ENCODE measurements at regions not wholly inside any gene's neighbourhood (a gene's known extent, or its start where the extent isn't known, plus 50 kb on each side); places are given as distances from the start of the nearest gene placed in this dataset.
A peak's percentile ranks its signal among the peaks of the same experiment; 100 is the strongest.

- Histone ChIP-seq H3K9me2 (ENCODE audit: insufficient read depth) (no peaks in the 10 kb centered on the region), H3K79me2 (ENCODE audit: insufficient read depth) (no peaks in the 10 kb centered on the region), H3K4me1 (ENCODE audit: insufficient read depth) (peaks cover 25% of the 10 kb centered on the region), H3K27me3 (replicated peaks; ENCODE audit: insufficient read depth) (no peaks in the 10 kb centered on the region), H3K27ac (peak overlapping the region; percentile 44; the same call in 1 of the 2 replicates), H3K4me3 (no peak overlapping the region), H4K20me1 (ENCODE audit: insufficient read depth) (no peaks in the 10 kb centered on the region), H3F3A (ENCODE audit: insufficient read depth) (peaks cover 30% of the 10 kb centered on the region), H2AFZ (no peak overlapping the region), H3K9ac (no peak overlapping the region), H3K4me2 (ENCODE audit: unreplicated experiment) (peak overlapping the region; percentile 28), H3K9me3 (ENCODE audit: low read depth) (no peaks in the 10 kb centered on the region), H3K36me3 (ENCODE audit: low read depth) (no peaks in the 10 kb centered on the region)
- TF ChIP-seq EZH2 (IDR thresholded peaks at IDR 0.05; ENCODE audit: insufficient read depth, poor library complexity, severe bottlenecking) (no peak), EZH2phosphoT487 (IDR thresholded peaks at IDR 0.05; ENCODE audit: insufficient read depth, low read depth) (no peak)
- peak; percentile 85 for DNase-seq
- WGBS, 2 experiments (ENCODE audit: low coverage in 1 of 2, low lambda C conversion rate in 2 of 2, missing lambda C conversion rate in 2 of 2), result 10 to 11% methylated on average over 3 of the region's 3 CpGs
- in situ Hi-C loops (cut with MboI), result no loop called here
Observed at GRCh38 chr11:103618528-103618927, 417.9 kb upstream of the DDI1 start.

DNA sequence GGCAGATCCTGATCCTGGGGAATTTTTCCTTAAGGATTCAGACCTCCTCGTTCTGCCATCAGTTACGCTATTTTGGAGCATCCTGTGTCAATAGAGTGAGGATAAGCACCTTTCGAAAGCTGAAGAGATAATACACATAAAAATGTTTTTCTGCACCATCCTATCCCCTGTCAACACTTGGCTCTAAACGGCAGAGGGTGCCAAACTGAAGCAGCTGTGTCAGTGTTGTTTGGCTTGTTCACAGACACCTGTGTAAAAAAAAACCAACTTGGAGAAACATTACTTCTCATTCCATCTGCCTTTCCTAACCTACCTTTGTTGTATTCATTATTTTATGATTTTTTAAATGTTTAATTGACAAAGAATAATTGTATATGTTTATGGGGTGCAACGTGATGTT lies 417.0 kb upstream of the DDI1 start:
- no peak for DNase-seq
- no peak for TF ChIP-seq EZH2phosphoT487 (IDR thresholded peaks at IDR 0.05; ENCODE audit: insufficient read depth, low read depth)
- TF ChIP-seq EZH2 (IDR thresholded peaks at IDR 0.05; ENCODE audit: insufficient read depth, poor library complexity, severe bottlenecking), result no peak
- Histone ChIP-seq H4K20me1 (ENCODE audit: insufficient read depth) (no peaks in the 10 kb centered on the region), H3K79me2 (ENCODE audit: insufficient read depth) (no peaks in the 10 kb centered on the region), H3K9me3 (ENCODE audit: low read depth) (no peaks in the 10 kb centered on the region), H3K9me2 (ENCODE audit: insufficient read depth) (no peaks in the 10 kb centered on the region), H3K4me2 (ENCODE audit: unreplicated experiment) (no peak overlapping the region), H3K27me3 (replicated peaks; ENCODE audit: insufficient read depth) (no peaks in the 10 kb centered on the region), H3K4me3 (no peak overlapping the region), H3K27ac (no peak overlapping the region), H2AFZ (no peak overlapping the region), H3K4me1 (ENCODE audit: insufficient read depth) (peaks cover 33% of the 10 kb centered on the region), H3K36me3 (ENCODE audit: low read depth) (no peaks in the 10 kb centered on the region), H3K9ac (no peak overlapping the region), H3F3A (ENCODE audit: insufficient read depth) (peaks cover 30% of the 10 kb centered on the region)
- in situ Hi-C loops (cut with MboI), result no loop called here
- WGBS, 2 experiments (ENCODE audit: low coverage in 1 of 2, low lambda C conversion rate in 2 of 2, missing lambda C conversion rate in 2 of 2), result 58 to 65% methylated on average over 5 of the region's 5 CpGs

- no peak overlapping the region for H3K4me3 ChIP-seq
- no peaks in the 10 kb centered on the region for H3K27me3 ChIP-seq (replicated peaks; ENCODE audit: insufficient read depth)
- peaks cover 38% of the 10 kb centered on the region for H3K4me1 ChIP-seq (ENCODE audit: insufficient read depth)
- no peak for DNase-seq
- H2AFZ ChIP-seq, result no peak overlapping the region
- TF ChIP-seq EZH2 (IDR thresholded peaks at IDR 0.05; ENCODE audit: insufficient read depth, poor library complexity, severe bottlenecking) (no peak), EZH2phosphoT487 (IDR thresholded peaks at IDR 0.05; ENCODE audit: insufficient read depth, low read depth) (no peak)
- no peaks in the 10 kb centered on the region for H3K36me3 ChIP-seq (ENCODE audit: low read depth)
- in situ Hi-C loops (cut with MboI), result no loop called here
- no peak overlapping the region for H3K9ac ChIP-seq
- WGBS, 2 experiments (ENCODE audit: low coverage in 1 of 2, low lambda C conversion rate in 2 of 2, missing lambda C conversion rate in 2 of 2), result 69 to 86% methylated on average over 2 of the region's 2 CpGs
- H3K4me2 ChIP-seq (ENCODE audit: unreplicated experiment), result no peak overlapping the region
- no peaks in the 10 kb centered on the region for H3K9me2 ChIP-seq (ENCODE audit: insufficient read depth)
- H3K27ac ChIP-seq, result no peak overlapping the region
- peaks cover 33% of the 10 kb centered on the region for H3F3A ChIP-seq (ENCODE audit: insufficient read depth)
- no peaks in the 10 kb centered on the region for H4K20me1 ChIP-seq (ENCODE audit: insufficient read depth)
- H3K79me2 ChIP-seq (ENCODE audit: insufficient read depth), result no peaks in the 10 kb centered on the region
- H3K9me3 ChIP-seq (ENCODE audit: low read depth), result no peaks in the 10 kb centered on the region
Observed at GRCh38 chr11:103619938-103620337, 416.5 kb upstream of the DDI1 start.

DNA sequence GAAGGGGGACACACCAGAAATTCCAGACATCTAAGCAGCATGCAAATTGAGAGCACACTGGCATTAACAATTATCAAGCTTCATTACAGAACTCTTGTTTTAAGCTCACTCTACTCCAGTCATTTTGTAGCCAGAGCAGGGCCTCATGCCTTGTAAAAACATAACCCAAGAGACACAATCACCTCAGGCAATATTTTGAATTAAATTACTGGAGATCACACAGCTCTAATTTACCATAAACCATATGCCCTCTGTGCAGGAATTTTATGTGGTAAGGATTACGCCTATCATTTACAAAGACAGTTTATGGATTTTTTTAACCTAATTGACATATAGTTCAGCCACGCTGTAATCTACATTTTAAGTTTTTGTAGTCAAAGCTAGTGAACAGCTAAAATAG lies 414.1 kb upstream of the DDI1 start:
- WGBS, 2 experiments (ENCODE audit: low coverage in 1 of 2, low lambda C conversion rate in 2 of 2, missing lambda C conversion rate in 2 of 2), result 98 to 100% methylated on average over 2 of the region's 2 CpGs
- TF ChIP-seq EZH2phosphoT487 (IDR thresholded peaks at IDR 0.05; ENCODE audit: insufficient read depth, low read depth), result no peak
- no peak for TF ChIP-seq EZH2 (IDR thresholded peaks at IDR 0.05; ENCODE audit: insufficient read depth, poor library complexity, severe bottlenecking)
- Histone ChIP-seq H3K9ac (no peak overlapping the region), H3F3A (ENCODE audit: insufficient read depth) (peaks cover 43% of the 10 kb centered on the region), H4K20me1 (ENCODE audit: insufficient read depth) (no peaks in the 10 kb centered on the region), H3K4me3 (no peak overlapping the region), H3K4me1 (ENCODE audit: insufficient read depth) (peaks cover 54% of the 10 kb centered on the region), H3K4me2 (ENCODE audit: unreplicated experiment) (no peak overlapping the region), H3K79me2 (ENCODE audit: insufficient read depth) (no peaks in the 10 kb centered on the region), H3K36me3 (ENCODE audit: low read depth) (no peaks in the 10 kb centered on the region), H3K27me3 (replicated peaks; ENCODE audit: insufficient read depth) (no peaks in the 10 kb centered on the region), H3K27ac (no peak overlapping the region), H3K9me2 (ENCODE audit: insufficient read depth) (no peaks in the 10 kb centered on the region), H3K9me3 (ENCODE audit: low read depth) (no peaks in the 10 kb centered on the region), H2AFZ (no peak overlapping the region)
- in situ Hi-C loops (cut with MboI), result no loop called here
- no peak for DNase-seq

- Histone ChIP-seq H3K9ac (no peak overlapping the region), H3K4me3 (no peak overlapping the region), H3K27ac (no peak overlapping the region), H3K27me3 (replicated peaks; ENCODE audit: insufficient read depth) (no peaks in the 10 kb centered on the region), H4K20me1 (ENCODE audit: insufficient read depth) (no peaks in the 10 kb centered on the region), H2AFZ (no peak overlapping the region), H3K4me2 (ENCODE audit: unreplicated experiment) (no peak overlapping the region), H3F3A (ENCODE audit: insufficient read depth) (peaks cover 29% of the 10 kb centered on the region), H3K36me3 (ENCODE audit: low read depth) (no peaks in the 10 kb centered on the region), H3K9me3 (ENCODE audit: low read depth) (no peaks in the 10 kb centered on the region), H3K79me2 (ENCODE audit: insufficient read depth) (no peaks in the 10 kb centered on the region), H3K4me1 (ENCODE audit: insufficient read depth) (peaks cover 44% of the 10 kb centered on the region), H3K9me2 (ENCODE audit: insufficient read depth) (no peaks in the 10 kb centered on the region)
- in situ Hi-C loops (cut with MboI), result no loop called here
- no peak for DNase-seq
- 95 to 96% methylated on average over 1 of the region's 1 CpG for WGBS, 2 experiments (ENCODE audit: low coverage in 1 of 2, low lambda C conversion rate in 2 of 2, missing lambda C conversion rate in 2 of 2)
- TF ChIP-seq EZH2phosphoT487 (IDR thresholded peaks at IDR 0.05; ENCODE audit: insufficient read depth, low read depth) (no peak), EZH2 (IDR thresholded peaks at IDR 0.05; ENCODE audit: insufficient read depth, poor library complexity, severe bottlenecking) (no peak)
Observed at GRCh38 chr11:103623933-103624332, 412.5 kb upstream of the DDI1 start.

Data from GM23248 (cell line).